ENCODE measurements at regions not wholly inside any gene's neighbourhood (a gene's known extent, or its start where the extent isn't known, plus 50 kb on each side); places are given as distances from the start of the nearest gene placed in this dataset.

DNA sequence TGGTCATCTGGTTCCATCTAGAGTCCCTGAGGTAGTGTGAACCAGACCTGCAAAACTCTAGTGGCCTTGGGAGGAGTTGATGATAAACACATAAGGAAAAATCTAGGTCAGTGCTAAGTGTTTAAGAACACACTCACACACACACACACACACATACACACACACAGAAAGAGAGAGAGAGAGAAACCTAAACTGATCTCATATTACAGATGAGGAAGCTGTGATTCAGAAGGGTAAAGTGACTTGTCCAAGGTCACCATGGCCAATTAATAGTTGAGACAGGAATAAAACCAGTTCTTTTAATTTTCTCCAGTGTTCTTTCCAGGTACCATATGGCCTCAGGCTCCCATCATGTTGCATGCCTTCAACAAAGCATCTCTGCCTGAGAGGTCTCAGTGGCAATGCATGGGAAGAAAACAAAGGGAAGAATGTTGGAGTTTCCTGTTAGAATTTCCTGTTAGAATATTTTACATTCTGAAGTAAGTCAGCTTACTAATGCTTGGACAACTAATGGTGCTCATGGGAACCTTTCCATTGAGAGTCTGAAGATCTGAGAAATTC, 77.3 kb upstream of the TSPAN2 start:
- intact Hi-C loops (cut with DNase I) = no loop called here
- Histone ChIP-seq H3K36me3 (no peaks in the 10 kb centered on the region), H3K27ac (no peak overlapping the region), H3K9me3 (no peaks in the 10 kb centered on the region), H3K4me1 (no peaks in the 10 kb centered on the region), H3K27me3 (no peaks in the 10 kb centered on the region), H3K4me3 (no peak overlapping the region)
- TF ChIP-seq POLR2A (IDR thresholded peaks at IDR 0.05) (no peak), CTCF (IDR thresholded peaks at IDR 0.05) (no peak)
- DNase-seq = no peak

DNA sequence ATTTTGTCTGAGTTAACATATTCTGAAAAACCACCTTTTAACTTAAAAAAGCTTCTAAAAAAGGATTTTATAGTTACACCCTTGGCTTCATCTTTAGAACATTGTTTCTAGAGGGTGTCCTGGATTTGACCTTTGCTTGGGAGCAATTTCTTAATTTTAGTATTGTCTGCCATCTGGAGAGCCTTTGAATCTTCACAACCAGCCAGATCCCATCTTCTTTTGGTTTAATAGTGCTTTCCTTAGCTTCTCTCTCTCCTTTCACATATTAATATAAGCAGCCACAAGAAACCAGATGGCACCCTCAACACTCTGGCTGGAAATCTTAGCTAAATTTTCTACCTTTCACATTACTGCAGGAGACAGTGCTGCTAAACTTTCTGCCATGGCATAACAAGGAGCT, 76.5 kb upstream of the TSPAN2 start:
- H3K36me3 ChIP-seq = no peaks in the 10 kb centered on the region
- no peaks in the 10 kb centered on the region for H3K27me3 ChIP-seq

DNA sequence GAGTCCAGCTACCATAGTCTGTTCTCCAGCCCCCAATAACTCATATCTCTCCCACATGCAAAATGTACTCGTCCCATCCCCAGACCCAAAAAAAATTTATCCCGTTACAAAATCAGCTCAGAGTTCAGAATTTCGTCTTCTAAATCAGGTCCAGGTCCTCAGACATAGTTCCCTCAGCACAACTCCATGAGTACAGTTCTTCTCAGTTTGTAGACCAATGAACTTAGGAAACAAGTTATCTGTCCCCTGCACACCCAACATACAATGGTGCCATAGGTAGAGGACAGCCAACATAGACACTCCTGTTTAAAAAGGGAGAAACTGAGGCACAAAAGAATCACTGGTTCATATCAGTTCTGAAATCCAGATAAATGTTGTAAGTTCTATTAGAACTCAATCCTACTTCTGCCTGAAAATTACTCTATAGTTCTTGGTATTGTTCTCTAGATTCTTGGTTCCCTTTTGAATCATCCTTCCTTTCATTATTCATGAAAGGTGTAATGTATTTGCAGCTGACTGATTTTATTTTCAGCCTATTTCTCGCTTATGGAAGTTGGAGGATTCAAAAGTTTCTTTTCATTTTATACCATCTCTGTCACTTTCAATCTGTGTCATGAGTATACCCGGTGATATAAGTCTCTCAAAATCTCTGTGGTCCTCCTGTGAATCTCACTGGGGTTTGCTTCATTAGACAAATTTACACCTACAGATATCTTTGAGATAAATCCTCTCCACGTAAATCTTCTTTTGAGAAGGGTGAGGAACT, 75.8 kb upstream of the TSPAN2 start:
- H3K4me1 ChIP-seq = no peaks in the 10 kb centered on the region
- intact Hi-C loops (cut with DNase I) = no loop called here
- no peaks in the 10 kb centered on the region for H3K27me3 ChIP-seq
- WGBS, 2 donors = 83 to 88% methylated on average over 6 of the region's 6 CpGs
- H3K9me3 ChIP-seq = no peaks in the 10 kb centered on the region
- no peak for DNase-seq
- H3K27ac ChIP-seq = no peak overlapping the region
- TF ChIP-seq CTCF (IDR thresholded peaks at IDR 0.05) = no peak
- TF ChIP-seq POLR2A (IDR thresholded peaks at IDR 0.05) = no peak
- no peak overlapping the region for H3K4me3 ChIP-seq
- no peaks in the 10 kb centered on the region for H3K36me3 ChIP-seq

More for the DNA sequence above, 76.5 kb upstream of the TSPAN2 start:
- no peak overlapping the region for H3K4me3 ChIP-seq
- no peaks in the 10 kb centered on the region for H3K9me3 ChIP-seq
- no peak for DNase-seq
- no peaks in the 10 kb centered on the region for H3K4me1 ChIP-seq
- TF ChIP-seq CTCF (IDR thresholded peaks at IDR 0.05) = no peak
- no peak for TF ChIP-seq POLR2A (IDR thresholded peaks at IDR 0.05)
- no peak overlapping the region for H3K27ac ChIP-seq
- intact Hi-C loops (cut with DNase I) = no loop called here

DNA sequence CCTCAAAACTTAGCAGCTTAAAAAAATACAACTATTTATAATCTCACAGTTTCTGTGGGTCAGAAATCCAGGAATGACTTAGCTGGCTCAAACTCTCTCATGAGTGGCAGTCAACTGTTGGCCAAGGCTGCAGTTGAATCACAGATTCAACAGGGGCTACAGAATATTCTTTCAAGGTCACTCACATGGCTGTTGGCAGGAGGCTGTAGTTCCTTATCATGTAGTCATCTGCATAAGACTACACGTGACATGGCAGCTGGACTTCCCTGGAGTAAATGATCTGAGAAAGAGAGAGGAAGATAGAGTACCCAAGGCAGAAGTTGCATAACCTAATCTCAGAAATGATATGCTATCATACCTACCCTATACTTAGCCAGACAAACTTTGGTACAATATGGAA, 75.2 kb upstream of the TSPAN2 start:
- Histone ChIP-seq H3K27me3 (no peaks in the 10 kb centered on the region), H3K27ac (no peak overlapping the region), H3K4me1 (no peaks in the 10 kb centered on the region), H3K9me3 (no peaks in the 10 kb centered on the region), H3K4me3 (no peak overlapping the region), H3K36me3 (no peaks in the 10 kb centered on the region)
- intact Hi-C loops (cut with DNase I) = no loop called here
- 60 to 86% methylated on average over 1 of the region's 1 CpG for WGBS, 2 donors
- TF ChIP-seq CTCF (IDR thresholded peaks at IDR 0.05) (no peak), POLR2A (IDR thresholded peaks at IDR 0.05) (no peak)
- no peak for DNase-seq

DNA sequence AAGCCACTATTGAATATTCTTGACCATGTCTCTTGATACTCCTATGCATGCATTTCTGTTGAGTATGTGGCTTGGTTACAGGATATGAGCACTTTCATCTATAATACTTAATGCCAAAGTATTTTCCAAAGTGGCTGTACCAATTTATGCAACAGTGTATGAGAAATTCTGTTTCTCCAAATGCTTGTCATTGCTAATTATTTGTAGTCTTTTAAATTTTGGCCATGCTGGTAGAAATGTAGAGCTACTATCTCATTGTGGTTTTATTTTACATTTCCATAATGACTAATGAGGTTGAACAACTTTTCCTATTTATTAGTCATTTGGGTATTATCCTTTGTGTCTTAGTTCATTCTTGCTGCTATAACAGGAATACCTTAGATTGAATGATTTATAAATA, 71.4 kb upstream of the TSPAN2 start:
- H3K4me3 ChIP-seq = no peak overlapping the region
- no peaks in the 10 kb centered on the region for H3K9me3 ChIP-seq
- H3K27ac ChIP-seq = no peak overlapping the region
- DNase-seq = no peak
- peaks cover 6 to 20% (median 7%) of the 10 kb centered on the region in 3 donors for H3K4me1 ChIP-seq
- TF ChIP-seq POLR2A (IDR thresholded peaks at IDR 0.05) (no peak), CTCF (IDR thresholded peaks at IDR 0.05) (no peak)
- intact Hi-C loops (cut with DNase I) = no loop called here
- H3K36me3 ChIP-seq = no peaks in the 10 kb centered on the region
- H3K27me3 ChIP-seq = no peaks in the 10 kb centered on the region

Measured in esophagus squamous epithelium (tissue), 5 donors.